ENCODE measurements at regions not wholly inside any gene's neighbourhood (a gene's known extent, or its start where the extent isn't known, plus 50 kb on each side); places are given as distances from the start of the nearest gene placed in this dataset.

- H3K27me3 ChIP-seq (ENCODE audit: control insufficient read depth, insufficient read depth, low read length): no peaks in the 10 kb centered on the region
- H3K9me3 ChIP-seq (ENCODE audit: control insufficient read depth, insufficient read depth, low read length): no peaks in the 10 kb centered on the region
- H3K36me3 ChIP-seq (ENCODE audit: control insufficient read depth, insufficient read depth, low read length): no peaks in the 10 kb centered on the region
- no peak overlapping the region for H3K4me3 ChIP-seq (ENCODE audit: low read depth, low read length)
- peaks cover 31% of the 10 kb centered on the region for H3K4me1 ChIP-seq (ENCODE audit: control insufficient read depth, insufficient read depth, low read length)
- H3K9ac ChIP-seq (ENCODE audit: low read depth, low read length): no peak overlapping the region
Measured at GRCh38 chr5:123805300-123805699, 293.3 kb downstream of the CSNK1G3 start.

GRCh38 chr5:123803359-123803758 lies 291.4 kb downstream of the CSNK1G3 start:
- Histone ChIP-seq H3K9ac (ENCODE audit: low read depth, low read length) (no peak overlapping the region), H3K4me1 (ENCODE audit: control insufficient read depth, insufficient read depth, low read length) (peaks cover 27% of the 10 kb centered on the region), H3K27me3 (ENCODE audit: control insufficient read depth, insufficient read depth, low read length) (no peaks in the 10 kb centered on the region), H3K4me3 (ENCODE audit: low read depth, low read length) (no peak overlapping the region), H3K9me3 (ENCODE audit: control insufficient read depth, insufficient read depth, low read length) (no peaks in the 10 kb centered on the region), H3K36me3 (ENCODE audit: control insufficient read depth, insufficient read depth, low read length) (no peaks in the 10 kb centered on the region)

GRCh38 chr5:123802298-123802951 lies 290.4 kb downstream of the CSNK1G3 start:
- H3K36me3 ChIP-seq (ENCODE audit: control insufficient read depth, insufficient read depth, low read length): no peaks in the 10 kb centered on the region
- no peak overlapping the region for H3K4me3 ChIP-seq (ENCODE audit: low read depth, low read length)
- H3K4me1 ChIP-seq (ENCODE audit: control insufficient read depth, insufficient read depth, low read length): peaks cover 21% of the 10 kb centered on the region
- H3K27me3 ChIP-seq (ENCODE audit: control insufficient read depth, insufficient read depth, low read length): no peaks in the 10 kb centered on the region
- H3K9me3 ChIP-seq (ENCODE audit: control insufficient read depth, insufficient read depth, low read length): no peaks in the 10 kb centered on the region
- H3K9ac ChIP-seq (ENCODE audit: low read depth, low read length): no peak overlapping the region

GRCh38 chr5:123800640-123801039 lies 288.7 kb downstream of the CSNK1G3 start:
- H3K4me1 ChIP-seq (ENCODE audit: control insufficient read depth, insufficient read depth, low read length): peaks cover 15% of the 10 kb centered on the region
- no peaks in the 10 kb centered on the region for H3K9me3 ChIP-seq (ENCODE audit: control insufficient read depth, insufficient read depth, low read length)
- no peaks in the 10 kb centered on the region for H3K36me3 ChIP-seq (ENCODE audit: control insufficient read depth, insufficient read depth, low read length)
- H3K27me3 ChIP-seq (ENCODE audit: control insufficient read depth, insufficient read depth, low read length): no peaks in the 10 kb centered on the region
- no peak overlapping the region for H3K9ac ChIP-seq (ENCODE audit: low read depth, low read length)
- H3K4me3 ChIP-seq (ENCODE audit: low read depth, low read length): no peak overlapping the region

- H3K36me3 ChIP-seq (ENCODE audit: control insufficient read depth, insufficient read depth, low read length): no peaks in the 10 kb centered on the region
- no peak overlapping the region for H3K4me3 ChIP-seq (ENCODE audit: low read depth, low read length)
Measured at GRCh38 chr5:123795688-123796087, 283.7 kb downstream of the CSNK1G3 start.

GRCh38 chr5:123790226-123790625 lies 278.2 kb downstream of the CSNK1G3 start:
- no peaks in the 10 kb centered on the region for H3K36me3 ChIP-seq (ENCODE audit: control insufficient read depth, insufficient read depth, low read length)
- H3K9ac ChIP-seq (ENCODE audit: low read depth, low read length): no peak overlapping the region
- no peak overlapping the region for H3K4me3 ChIP-seq (ENCODE audit: low read depth, low read length)
- peaks cover 9% of the 10 kb centered on the region for H3K4me1 ChIP-seq (ENCODE audit: control insufficient read depth, insufficient read depth, low read length)
- H3K9me3 ChIP-seq (ENCODE audit: control insufficient read depth, insufficient read depth, low read length): no peaks in the 10 kb centered on the region
- no peaks in the 10 kb centered on the region for H3K27me3 ChIP-seq (ENCODE audit: control insufficient read depth, insufficient read depth, low read length)

More at GRCh38 chr5:123795688-123796087, 283.7 kb downstream of the CSNK1G3 start:
- Histone ChIP-seq H3K4me1 (ENCODE audit: control insufficient read depth, insufficient read depth, low read length) (no peaks in the 10 kb centered on the region), H3K9ac (ENCODE audit: low read depth, low read length) (no peak overlapping the region), H3K27me3 (ENCODE audit: control insufficient read depth, insufficient read depth, low read length) (no peaks in the 10 kb centered on the region), H3K9me3 (ENCODE audit: control insufficient read depth, insufficient read depth, low read length) (no peaks in the 10 kb centered on the region)

GRCh38 chr5:123787635-123788034 lies 275.7 kb downstream of the CSNK1G3 start:
- peaks cover 9% of the 10 kb centered on the region for H3K4me1 ChIP-seq (ENCODE audit: control insufficient read depth, insufficient read depth, low read length)
- H3K9ac ChIP-seq (ENCODE audit: low read depth, low read length): no peak overlapping the region
- H3K27me3 ChIP-seq (ENCODE audit: control insufficient read depth, insufficient read depth, low read length): no peaks in the 10 kb centered on the region
- no peaks in the 10 kb centered on the region for H3K36me3 ChIP-seq (ENCODE audit: control insufficient read depth, insufficient read depth, low read length)
- H3K9me3 ChIP-seq (ENCODE audit: control insufficient read depth, insufficient read depth, low read length): no peaks in the 10 kb centered on the region
- H3K4me3 ChIP-seq (ENCODE audit: low read depth, low read length): no peak overlapping the region

GRCh38 chr5:123787136-123787535 lies 275.2 kb downstream of the CSNK1G3 start:
- Histone ChIP-seq H3K36me3 (ENCODE audit: control insufficient read depth, insufficient read depth, low read length) (no peaks in the 10 kb centered on the region), H3K4me1 (ENCODE audit: control insufficient read depth, insufficient read depth, low read length) (peaks cover 9% of the 10 kb centered on the region), H3K9ac (ENCODE audit: low read depth, low read length) (no peak overlapping the region), H3K4me3 (ENCODE audit: low read depth, low read length) (no peak overlapping the region), H3K9me3 (ENCODE audit: control insufficient read depth, insufficient read depth, low read length) (no peaks in the 10 kb centered on the region), H3K27me3 (ENCODE audit: control insufficient read depth, insufficient read depth, low read length) (no peaks in the 10 kb centered on the region)

- Histone ChIP-seq H3K36me3 (ENCODE audit: control insufficient read depth, insufficient read depth, low read length) (no peaks in the 10 kb centered on the region), H3K4me3 (ENCODE audit: low read depth, low read length) (no peak overlapping the region), H3K9ac (ENCODE audit: low read depth, low read length) (no peak overlapping the region), H3K4me1 (ENCODE audit: control insufficient read depth, insufficient read depth, low read length) (peaks cover 9% of the 10 kb centered on the region), H3K27me3 (ENCODE audit: control insufficient read depth, insufficient read depth, low read length) (no peaks in the 10 kb centered on the region), H3K9me3 (ENCODE audit: control insufficient read depth, insufficient read depth, low read length) (no peaks in the 10 kb centered on the region)
Measured at GRCh38 chr5:123786411-123786810, 274.4 kb downstream of the CSNK1G3 start.

- no peaks in the 10 kb centered on the region for H3K36me3 ChIP-seq (ENCODE audit: control insufficient read depth, insufficient read depth, low read length)
- no peak overlapping the region for H3K9ac ChIP-seq (ENCODE audit: low read depth, low read length)
- no peaks in the 10 kb centered on the region for H3K27me3 ChIP-seq (ENCODE audit: control insufficient read depth, insufficient read depth, low read length)
- no peaks in the 10 kb centered on the region for H3K9me3 ChIP-seq (ENCODE audit: control insufficient read depth, insufficient read depth, low read length)
- no peak overlapping the region for H3K4me3 ChIP-seq (ENCODE audit: low read depth, low read length)
- H3K4me1 ChIP-seq (ENCODE audit: control insufficient read depth, insufficient read depth, low read length): peaks cover 9% of the 10 kb centered on the region
Measured at GRCh38 chr5:123785162-123786071, 273.4 kb downstream of the CSNK1G3 start.

GRCh38 chr5:123783421-123783820 lies 271.4 kb downstream of the CSNK1G3 start:
- Histone ChIP-seq H3K36me3 (ENCODE audit: control insufficient read depth, insufficient read depth, low read length) (no peaks in the 10 kb centered on the region), H3K27me3 (ENCODE audit: control insufficient read depth, insufficient read depth, low read length) (no peaks in the 10 kb centered on the region), H3K9ac (ENCODE audit: low read depth, low read length) (no peak overlapping the region), H3K9me3 (ENCODE audit: control insufficient read depth, insufficient read depth, low read length) (no peaks in the 10 kb centered on the region), H3K4me1 (ENCODE audit: control insufficient read depth, insufficient read depth, low read length) (peaks cover 9% of the 10 kb centered on the region), H3K4me3 (ENCODE audit: low read depth, low read length) (no peak overlapping the region)

- no peaks in the 10 kb centered on the region for H3K36me3 ChIP-seq (ENCODE audit: control insufficient read depth, insufficient read depth, low read length)
- no peak overlapping the region for H3K4me3 ChIP-seq (ENCODE audit: low read depth, low read length)
- no peaks in the 10 kb centered on the region for H3K9me3 ChIP-seq (ENCODE audit: control insufficient read depth, insufficient read depth, low read length)
- H3K9ac ChIP-seq (ENCODE audit: low read depth, low read length): no peak overlapping the region
- no peaks in the 10 kb centered on the region for H3K27me3 ChIP-seq (ENCODE audit: control insufficient read depth, insufficient read depth, low read length)
- no peaks in the 10 kb centered on the region for H3K4me1 ChIP-seq (ENCODE audit: control insufficient read depth, insufficient read depth, low read length)
Measured at GRCh38 chr5:123778641-123779040, 266.7 kb downstream of the CSNK1G3 start.

Measured in iPS-15b (cell line).